Endothelial cell (in vitro differentiated cells): ENCODE measurements at regions not wholly inside any gene's neighbourhood (a gene's known extent, or its start where the extent isn't known, plus 50 kb on each side); places are given as distances from the start of the nearest gene placed in this dataset.

Experiments
- DNase-seq: peaks from one replicate; pipeline ENCODE4 v3.0.0; 2021; ENCODE audit warnings: low spot score
- H3K27ac Mint-ChIP-seq: one replicate; pipeline ENCODE4 v1.8.0; 2021; ENCODE audit warnings: mixed read lengths, inconsistent platforms; ENCODE audit not compliant: unreplicated experiment
- H3K27me3 Mint-ChIP-seq: one replicate; pipeline ENCODE4 v1.8.0; 2021; ENCODE audit warnings: mild to moderate bottlenecking, moderate library complexity, mixed read lengths, inconsistent platforms; ENCODE audit not compliant: unreplicated experiment
- H3K36me3 Mint-ChIP-seq: one replicate; pipeline ENCODE4 v1.8.0; 2021; ENCODE audit warnings: mild to moderate bottlenecking, low read depth, mixed read lengths, inconsistent platforms; ENCODE audit not compliant: unreplicated experiment
- H3K4me1 Mint-ChIP-seq: one replicate; pipeline ENCODE4 v1.8.0; 2021; ENCODE audit warnings: mild to moderate bottlenecking, mixed read lengths, inconsistent platforms; ENCODE audit not compliant: unreplicated experiment
- H3K4me3 Mint-ChIP-seq: one replicate; pipeline ENCODE4 v1.8.0; 2021; ENCODE audit warnings: mild to moderate bottlenecking, mixed read lengths, inconsistent platforms; ENCODE audit not compliant: unreplicated experiment
- H3K9me3 Mint-ChIP-seq: one replicate; pipeline ENCODE4 v1.8.0; 2021; ENCODE audit warnings: mixed read lengths, inconsistent platforms; ENCODE audit not compliant: unreplicated experiment
- CTCF ChIP-seq: fragments of 200-600 bp; sonication (generic); IDR thresholded peaks from one replicate; pipeline ENCODE4 v1.5.0; 2021; ENCODE audit warnings: antibody characterized with exemption; ENCODE audit not compliant: unreplicated experiment

GRCh38 chr6:84358581-84358980 is 131.1 kb upstream of the CEP162 start:
- H3K4me3 Mint-ChIP-seq = no peak overlapping the region
- H3K9me3 Mint-ChIP-seq = no peaks in the 10 kb centered on the region
- no peak for DNase-seq
- TF ChIP-seq CTCF = no peak
- no peaks in the 10 kb centered on the region for H3K36me3 Mint-ChIP-seq
- H3K27ac Mint-ChIP-seq = no peak overlapping the region
- H3K4me1 Mint-ChIP-seq = no peaks in the 10 kb centered on the region
- H3K27me3 Mint-ChIP-seq = no peaks in the 10 kb centered on the region

GRCh38 chr6:84357631-84358030 is 130.2 kb upstream of the CEP162 start:
- no peak for DNase-seq
- Mint-ChIP-seq H3K27ac (no peak overlapping the region), H3K4me1 (no peaks in the 10 kb centered on the region), H3K27me3 (no peaks in the 10 kb centered on the region), H3K4me3 (no peak overlapping the region), H3K9me3 (no peaks in the 10 kb centered on the region), H3K36me3 (no peaks in the 10 kb centered on the region)
- TF ChIP-seq CTCF = no peak

GRCh38 chr6:84356907-84357306 is 129.5 kb upstream of the CEP162 start:
- Mint-ChIP-seq H3K4me3 (no peak overlapping the region), H3K27me3 (no peaks in the 10 kb centered on the region), H3K36me3 (no peaks in the 10 kb centered on the region), H3K4me1 (no peaks in the 10 kb centered on the region), H3K9me3 (no peaks in the 10 kb centered on the region), H3K27ac (no peak overlapping the region)
- DNase-seq = no peak
- TF ChIP-seq CTCF = no peak

- no peak overlapping the region for H3K4me3 Mint-ChIP-seq
- H3K27ac Mint-ChIP-seq = no peak overlapping the region
Observed at GRCh38 chr6:84353459-84354423, 126.3 kb upstream of the CEP162 start.

More at GRCh38 chr6:84353459-84354423, 126.3 kb upstream of the CEP162 start:
- DNase-seq = no peak
- no peaks in the 10 kb centered on the region for H3K36me3 Mint-ChIP-seq
- H3K4me1 Mint-ChIP-seq = peaks cover 3% of the 10 kb centered on the region
- no peak for TF ChIP-seq CTCF
- H3K27me3 Mint-ChIP-seq = no peaks in the 10 kb centered on the region
- H3K9me3 Mint-ChIP-seq = no peaks in the 10 kb centered on the region
